HCT116 (cell line): ENCODE measurements at regions not wholly inside any gene's neighbourhood (a gene's known extent, or its start where the extent isn't known, plus 50 kb on each side); places are given as distances from the start of the nearest gene placed in this dataset.

Experiments used
- ATF3 ChIP-seq: IDR thresholded peaks from 2 replicates; pipeline ENCODE4 v1.6.1; 2012
- CTCF ChIP-seq, 3 experiments: fragments of 200-600 bp in 1 of 3; sonication (generic) in 1 of 3; IDR thresholded peaks in 2 of 3; conservative IDR thresholded peaks in 1 of 3; 2 replicates each; pipeline ENCODE4 v1.5.1; 2012 to 2017; ENCODE audit warnings: low read depth in 2 of 3, low read length in 2 of 3, antibody characterized with exemption in 1 of 3, borderline replicate concordance in 1 of 3, control low read depth in 1 of 3, mild to moderate bottlenecking in 1 of 3, mixed read lengths in 1 of 3, mixed run types in 1 of 3, moderate library complexity in 1 of 3; ENCODE audit not compliant: insufficient read depth in 1 of 3
- EZH2 ChIP-seq: fragments of 200-600 bp; sonication (generic); IDR thresholded peaks from 2 replicates; pipeline ENCODE4 v1.6.1; 2017; ENCODE audit warnings: antibody characterized with exemption, mixed run types
- EZH2phosphoT487 ChIP-seq: fragments of 200-600 bp; IDR thresholded peaks from 2 replicates; pipeline ENCODE4 v1.6.1; 2018; ENCODE audit warnings: antibody characterized with exemption, borderline replicate concordance
- FOSL1 ChIP-seq: IDR thresholded peaks from 2 replicates; pipeline ENCODE4 v1.6.1; 2012; ENCODE audit warnings: low read depth
- JUND ChIP-seq: IDR thresholded peaks from 2 replicates; pipeline ENCODE4 v1.6.1; 2012
- MAX ChIP-seq: IDR thresholded peaks from 2 replicates; pipeline ENCODE4 v1.6.1; 2012
- POLR2A ChIP-seq: IDR thresholded peaks from 2 replicates; pipeline ENCODE4 v1.7.0; 2011; ENCODE audit warnings: borderline replicate concordance; ENCODE audit not compliant: insufficient read depth, insufficient read length; ENCODE audit errors: extremely low read depth
- RAD21 ChIP-seq: IDR thresholded peaks from 2 replicates; pipeline ENCODE4 v1.6.1; 2012; ENCODE audit warnings: low read depth, mild to moderate bottlenecking
- REST ChIP-seq: IDR thresholded peaks from 2 replicates; pipeline ENCODE4 v1.6.1; 2012; ENCODE audit warnings: low read depth
- YY1 ChIP-seq: IDR thresholded peaks from 2 replicates; pipeline ENCODE4 v1.6.1; 2011; ENCODE audit warnings: low read length, low read depth, moderate library complexity, mild to moderate bottlenecking; ENCODE audit not compliant: insufficient replicate concordance; ENCODE audit errors: extremely low read depth
- ZFX ChIP-seq: fragments of 450-650 bp; IDR thresholded peaks from 2 replicates; pipeline ENCODE4 v1.6.1; 2017

- no peak for TF ChIP-seq CTCF (IDR thresholded peaks at IDR 0.05 in 2 of 3, conservative IDR thresholded peaks at IDR 0.05 in 1 of 3; ENCODE audit: borderline replicate concordance in 1 of 3, insufficient read depth in 1 of 3, low read depth in 2 of 3, low read length in 2 of 3)
- TF ChIP-seq EZH2: no peak
- TF ChIP-seq YY1: no peak
- no peak for TF ChIP-seq JUND
- no peak for TF ChIP-seq REST
- TF ChIP-seq MAX: no peak
- TF ChIP-seq ATF3: no peak
- TF ChIP-seq POLR2A: no peak
- no peak for TF ChIP-seq EZH2phosphoT487
- TF ChIP-seq FOSL1: no peak
- no peak for TF ChIP-seq ZFX
- no peak for TF ChIP-seq RAD21
Measured at GRCh38 chr1:191533254-191533653, 625.0 kb upstream of the RGS18 start.
